ENCODE measurements at regions not wholly inside any gene's neighbourhood (a gene's known extent, or its start where the extent isn't known, plus 50 kb on each side); places are given as distances from the start of the nearest gene placed in this dataset.

GRCh38 chr1:29861922-29862321, 625.6 kb downstream of the PTPRU start:
- ATAC-seq, result no peak
- Histone ChIP-seq H3K9me3 (replicated peaks; ENCODE audit: control insufficient read depth, insufficient read depth, low read length) (peaks cover 2% of the 10 kb centered on the region; the same call in 1 of the 3 replicates), H3K4me2 (ENCODE audit: control insufficient read depth, insufficient read depth) (no peak overlapping the region), H3K79me2 (ENCODE audit: control insufficient read depth, insufficient read depth, low read length) (no peaks in the 10 kb centered on the region), H3K36me3 (ENCODE audit: control insufficient read depth in 2 of 2, insufficient read depth in 2 of 2, low read length in 1 of 2) (no peaks in the 10 kb centered on the region), H4K20me1 (ENCODE audit: control insufficient read depth, insufficient read depth) (no peaks in the 10 kb centered on the region), H2AFZ (ENCODE audit: control insufficient read depth, low read depth, low read length) (no peak overlapping the region), H3K4me1 (ENCODE audit: control insufficient read depth, insufficient read depth, low read length) (no peaks in the 10 kb centered on the region), H3K4me3 (no peak overlapping the region), H3K27me3 (replicated peaks in 1 of 2; ENCODE audit: control insufficient read depth in 2 of 2, insufficient read depth in 2 of 2, low read length in 1 of 2) (no peaks in the 10 kb centered on the region), H3K27ac (ENCODE audit: control insufficient read depth, insufficient read depth) (no peak overlapping the region), H3K9ac (ENCODE audit: control insufficient read depth, insufficient read depth, low read length) (no peak overlapping the region)
- BruUV-seq (replicated peaks), result no TSS peak
- TF ChIP-seq NFYB (IDR thresholded peaks at IDR 0.05; ENCODE audit: insufficient read depth, low read depth, low read length) (no peak), GABPA (IDR thresholded peaks at IDR 0.05; ENCODE audit: low read depth) (no peak), MEF2B (IDR thresholded peaks at IDR 0.05; ENCODE audit: partially characterized antibody, poor library complexity, severe bottlenecking) (no peak), RAD21 (IDR thresholded peaks at IDR 0.05; ENCODE audit: insufficient read depth, low read depth, low read length) (no peak), ASH2L (IDR thresholded peaks at IDR 0.05; ENCODE audit: borderline replicate concordance, low read depth) (no peak), BCLAF1 (IDR thresholded peaks at IDR 0.05) (no peak), FOXM1 (IDR thresholded peaks at IDR 0.05; ENCODE audit: low read depth, low read length) (no peak), NFXL1 (IDR thresholded peaks at IDR 0.05; ENCODE audit: borderline replicate concordance) (no peak), MYB (IDR thresholded peaks at IDR 0.05; ENCODE audit: borderline replicate concordance, low read depth, low read length) (no peak), RAD51 (IDR thresholded peaks at IDR 0.05) (no peak), ZSCAN29 (IDR thresholded peaks at IDR 0.05) (no peak), MAX (IDR thresholded peaks at IDR 0.05; ENCODE audit: low read depth, low read length) (no peak), ZBTB33 (IDR thresholded peaks at IDR 0.05) (no peak)
- no peak for DNase-seq (ENCODE audit: low read depth, low spot score)
- WGBS (ENCODE audit: insufficient coverage, insufficient replicate concordance, low lambda C conversion rate, missing lambda C conversion rate), result 0% methylated on average over 1 of the region's 1 CpG
- RAD21 ChIA-PET (ENCODE audit: unreplicated experiment), result no interaction called here
- in situ Hi-C loops (cut with MboI), result no loop called here
- CTCF ChIA-PET, result no interaction called here
- intact Hi-C loops (cut with micrococcal nuclease; ENCODE audit: unreplicated experiment), result no loop called here
- SMC1A ChIA-PET (ENCODE audit: uncharacterized antibody, unreplicated experiment), result no interaction called here
- POLR2A ChIA-PET, result no interaction called here
- no peak for FAIRE-seq
